Loucy (cell line): ENCODE measurements at regions not wholly inside any gene's neighbourhood (a gene's known extent, or its start where the extent isn't known, plus 50 kb on each side); places are given as distances from the start of the nearest gene placed in this dataset.
"Not testable (repeated sequence)": the region's sequence is repeated elsewhere in the genome, so short reads cannot be mapped to it uniquely, and the experiment has no call there.

Experiments
- H2AFZ ChIP-seq: fragments of 200-600 bp; sonication (generic); 2 replicates; pipeline ENCODE4 v1.6.0; 2016; ENCODE audit warnings: antibody characterized with exemption, mild to moderate bottlenecking, low read length, moderate library complexity
- H3F3A ChIP-seq: fragments of 200-600 bp; 2 replicates; pipeline ENCODE4 v1.6.0; 2016; ENCODE audit warnings: antibody characterized with exemption, low read depth, mild to moderate bottlenecking
- H3K27me3 ChIP-seq: fragments of 200-600 bp; sonication (generic); 2 replicates; pipeline ENCODE4 v1.6.1; 2014; ENCODE audit warnings: low read length, mild to moderate bottlenecking; ENCODE audit not compliant: insufficient read depth, poor library complexity, severe bottlenecking
- H3K36me3 ChIP-seq: fragments of 200-600 bp; sonication (generic); 2 replicates; pipeline ENCODE4 v1.6.1; 2016; ENCODE audit warnings: low read length; ENCODE audit not compliant: insufficient read depth
- H3K4me1 ChIP-seq: fragments of 200-600 bp; sonication (generic); 2 replicates; pipeline ENCODE4 v1.5.1; 2014; ENCODE audit warnings: low read length, mild to moderate bottlenecking; ENCODE audit not compliant: insufficient read depth, poor library complexity, severe bottlenecking
- H3K4me2 ChIP-seq: fragments of 200-600 bp; sonication (generic); 2 replicates; pipeline ENCODE4 v1.6.0; 2014; ENCODE audit warnings: antibody characterized with exemption, low read length, low read depth, mild to moderate bottlenecking; ENCODE audit not compliant: poor library complexity, severe bottlenecking
- H3K4me3 ChIP-seq: fragments of 200-600 bp; sonication (generic); 2 replicates; pipeline ENCODE4 v1.5.1; 2014; ENCODE audit warnings: low read length, mild to moderate bottlenecking, mixed read lengths; ENCODE audit not compliant: poor library complexity, severe bottlenecking
- H3K79me2 ChIP-seq: fragments of 200-600 bp; sonication (generic); 2 replicates; pipeline ENCODE4 v1.6.1; 2014; ENCODE audit warnings: low read length; ENCODE audit not compliant: insufficient read depth
- H3K9ac ChIP-seq: fragments of 200-600 bp; sonication (generic); 2 replicates; pipeline ENCODE4 v1.6.0; 2014; ENCODE audit warnings: mild to moderate bottlenecking, low read depth, low read length, moderate library complexity; ENCODE audit not compliant: poor library complexity, severe bottlenecking
- H3K9me2 ChIP-seq: fragments of 200-600 bp; sonication (generic); replicated peaks from 2 replicates; pipeline ENCODE4 v1.6.1; 2016; ENCODE audit warnings: low read depth, low read length, mixed read lengths
- H3K9me3 ChIP-seq: fragments of 200-600 bp; sonication (generic); 2 replicates; pipeline ENCODE4 v1.6.1; 2014; ENCODE audit warnings: mild to moderate bottlenecking, antibody characterized with exemption, low read length, low read depth; ENCODE audit not compliant: insufficient read depth
- H4K20me1 ChIP-seq: fragments of 200-600 bp; sonication (generic); 2 replicates; pipeline ENCODE4 v1.6.0; 2014; ENCODE audit warnings: antibody characterized with exemption, low read length, mild to moderate bottlenecking; ENCODE audit not compliant: insufficient read depth, poor library complexity, severe bottlenecking
- CTCF ChIP-seq: fragments of 200-600 bp; sonication (generic); conservative IDR thresholded peaks from 2 replicates; pipeline ENCODE4 v1.5.1; 2014; ENCODE audit warnings: mild to moderate bottlenecking, antibody characterized with exemption, low read length
- EZH2phosphoT487 ChIP-seq: fragments of 200-600 bp; IDR thresholded peaks from 2 replicates; pipeline ENCODE4 v1.6.1; 2018; ENCODE audit warnings: antibody characterized with exemption, mild to moderate bottlenecking, moderate library complexity, borderline replicate concordance

DNA sequence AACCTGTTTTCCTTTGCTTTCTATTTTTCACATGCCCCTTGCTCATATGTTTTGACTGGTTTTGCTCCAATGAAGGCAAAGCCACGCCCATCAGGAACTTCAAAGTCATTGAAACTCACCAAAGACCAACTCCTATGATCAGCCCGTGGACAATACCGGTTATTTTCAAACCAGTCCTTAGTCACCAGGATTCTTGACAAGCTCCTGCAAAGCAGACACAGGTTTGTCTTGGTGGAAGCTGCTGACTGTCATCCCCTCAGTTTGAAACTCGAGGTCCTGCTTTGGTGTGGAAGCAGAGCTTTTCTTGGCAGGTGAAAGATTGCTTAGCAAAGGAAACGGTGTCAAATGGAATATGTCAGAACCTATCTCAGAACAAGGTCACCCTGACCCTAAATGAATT is 384.7 kb upstream of the CXADR start:
- Histone ChIP-seq H3K36me3 (no peaks in the 10 kb centered on the region), H3F3A (no peaks in the 10 kb centered on the region), H3K79me2 (no peaks in the 10 kb centered on the region), H3K9me2 (no peaks in the 10 kb centered on the region), H4K20me1 (no peaks in the 10 kb centered on the region), H3K4me2 (no peak overlapping the region), H3K27me3 (no peaks in the 10 kb centered on the region), H3K4me3 (no peak overlapping the region), H3K9ac (no peak overlapping the region), H2AFZ (no peak overlapping the region), H3K9me3 (0 out of 2 replicates have a peak, but pooled peaks cover 4% of the 10 kb centered on the region), H3K4me1 (no peaks in the 10 kb centered on the region)
- TF ChIP-seq EZH2phosphoT487 (no peak), CTCF (no peak)

- Histone ChIP-seq H3K4me3 (peak overlapping the region; percentile 74), H3K9ac (peak overlapping the region; percentile 66), H3K4me2 (peak overlapping the region; percentile 67), H2AFZ (peak overlapping the region; percentile 67)
- H4K20me1 ChIP-seq, H3K27me3 ChIP-seq, H3K36me3 ChIP-seq, H3K4me1 ChIP-seq, H3K9me3 ChIP-seq, H3K79me2 ChIP-seq, H3K9me2 ChIP-seq, H3F3A ChIP-seq: not testable (repeated sequence)
Measured at GRCh38 chr21:17139159-17139558, 373.7 kb upstream of the CXADR start.

DNA sequence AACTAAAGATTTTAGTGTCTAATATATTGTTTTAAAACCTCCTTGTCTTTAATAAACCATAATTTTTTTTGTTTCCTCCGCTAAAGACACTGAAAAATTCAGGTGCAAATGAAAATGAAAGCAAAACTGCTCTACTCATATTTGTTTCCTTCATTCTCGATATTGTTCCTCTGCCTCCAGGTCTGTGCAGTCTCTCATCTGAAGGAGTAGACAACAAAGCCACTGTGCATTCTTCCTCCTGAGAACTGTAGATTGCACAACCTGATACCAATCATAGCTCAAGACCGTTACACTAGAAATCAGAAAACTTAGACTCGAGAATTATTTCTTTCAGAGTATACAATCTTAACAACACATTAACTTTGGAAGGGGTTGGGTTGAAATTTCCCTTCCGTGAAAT is 373.1 kb upstream of the CXADR start:
- Histone ChIP-seq H3K9me2 (no peaks in the 10 kb centered on the region), H3F3A (no peaks in the 10 kb centered on the region), H4K20me1 (no peaks in the 10 kb centered on the region), H3K9ac (peak overlapping the region; percentile 66), H3K36me3 (no peaks in the 10 kb centered on the region), H3K4me3 (peak overlapping the region; percentile 74), H3K27me3 (no peaks in the 10 kb centered on the region), H2AFZ (peak overlapping the region; percentile 67), H3K4me2 (peak overlapping the region; percentile 67), H3K79me2 (no peaks in the 10 kb centered on the region), H3K4me1 (no peaks in the 10 kb centered on the region), H3K9me3 (no peaks in the 10 kb centered on the region)
- TF ChIP-seq CTCF (no peak), EZH2phosphoT487 (no peak)

DNA sequence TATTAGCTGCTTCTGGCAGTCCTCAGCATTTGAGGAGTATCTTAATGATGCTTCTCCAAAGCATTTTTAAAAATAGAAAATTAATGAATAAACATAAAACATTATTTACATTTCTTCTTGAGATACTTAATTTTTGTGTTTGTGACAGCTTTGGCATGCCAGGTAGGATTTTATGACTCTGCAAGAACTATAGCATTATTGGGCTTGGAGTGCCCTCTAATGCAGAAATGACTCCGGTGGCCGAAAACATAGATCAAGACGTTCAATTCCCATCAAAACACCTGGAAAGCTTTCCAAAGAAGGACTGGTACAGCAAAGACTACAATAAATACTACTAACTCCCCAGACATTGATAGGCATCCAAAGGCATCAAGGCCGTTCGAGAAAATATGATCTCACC is 366.4 kb upstream of the CXADR start:
- TF ChIP-seq EZH2phosphoT487: no peak
- TF ChIP-seq CTCF: no peak
- H3K9me2 ChIP-seq: no peaks in the 10 kb centered on the region

More for the DNA sequence above, 366.4 kb upstream of the CXADR start:
- Histone ChIP-seq H3K4me2 (no peak overlapping the region), H4K20me1 (no peaks in the 10 kb centered on the region), H3K4me1 (no peaks in the 10 kb centered on the region), H3K9ac (no peak overlapping the region), H3K36me3 (no peaks in the 10 kb centered on the region), H3K27me3 (no peaks in the 10 kb centered on the region), H3K4me3 (no peak overlapping the region), H3K9me3 (no peaks in the 10 kb centered on the region), H2AFZ (no peak overlapping the region), H3K79me2 (no peaks in the 10 kb centered on the region), H3F3A (no peaks in the 10 kb centered on the region)
